ENCODE measurements at regions not wholly inside any gene's neighbourhood (a gene's known extent, or its start where the extent isn't known, plus 50 kb on each side); places are given as distances from the start of the nearest gene placed in this dataset.

DNA sequence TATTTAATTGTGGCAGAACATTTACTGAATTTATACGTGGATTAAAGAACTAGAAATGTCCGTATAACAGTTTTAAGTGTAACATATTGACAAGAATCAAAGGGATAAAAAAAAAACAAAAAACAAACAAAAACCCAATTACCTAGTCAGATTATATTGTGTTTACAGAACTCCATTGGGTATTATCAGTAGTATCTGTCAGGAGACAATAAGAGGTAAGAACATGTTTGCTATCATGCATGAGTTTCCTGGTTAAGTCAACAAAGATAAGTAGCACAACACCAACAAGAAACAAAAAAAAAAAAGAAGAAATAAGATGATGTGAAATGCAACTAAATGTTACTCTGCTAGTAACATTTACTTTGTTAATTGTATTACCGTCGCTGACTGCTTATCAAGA is 570.6 kb downstream of the ZBBX start:
- no peak overlapping the region for H3K9ac ChIP-seq (ENCODE audit: low read length in 5 of 5)
- H3K27me3 ChIP-seq (ENCODE audit: control insufficient read depth in 5 of 5, insufficient read depth in 4 of 5, low read length in 5 of 5), result no peaks in the 10 kb centered on the region
- H3K27ac ChIP-seq (ENCODE audit: low read depth, low read length), result no peak overlapping the region
- H3K4me3 ChIP-seq (ENCODE audit: low read depth in 1 of 5, low read length in 5 of 5), result no peak overlapping the region
- H3K9me3 ChIP-seq (ENCODE audit: control insufficient read depth in 5 of 5, low read length in 5 of 5), result peaks cover 0 to 12% (median 5%) of the 10 kb centered on the region in 5 donors
- H3K36me3 ChIP-seq (ENCODE audit: control insufficient read depth in 5 of 5, insufficient read depth in 5 of 5, low read length in 5 of 5), result no peaks in the 10 kb centered on the region
- no peaks in the 10 kb centered on the region for H3K4me1 ChIP-seq (ENCODE audit: control insufficient read depth in 5 of 5, insufficient read depth in 5 of 5, low read length in 5 of 5)

DNA sequence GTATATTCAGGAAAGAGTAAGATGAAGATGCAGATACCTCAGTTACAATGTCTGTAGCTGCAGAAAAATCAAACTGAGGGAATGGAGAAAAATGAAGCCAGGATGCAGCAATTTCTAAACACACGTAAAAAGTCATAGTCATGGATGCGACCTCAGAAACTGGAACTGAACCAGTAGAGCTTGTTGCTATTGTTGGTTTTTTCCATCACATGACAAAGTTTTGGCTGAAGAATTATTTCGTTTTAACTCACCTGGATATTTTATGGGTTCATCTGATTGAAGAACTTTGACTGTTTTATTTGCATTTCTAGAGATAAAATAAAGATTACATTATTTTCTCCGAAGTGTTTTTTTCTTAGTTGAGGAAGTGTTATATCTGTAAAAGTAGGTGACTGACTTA is 591.2 kb downstream of the ZBBX start:
- Histone ChIP-seq H3K9ac (ENCODE audit: low read length in 5 of 5) (no peak overlapping the region), H3K4me3 (ENCODE audit: low read depth in 1 of 5, low read length in 5 of 5) (no peak overlapping the region), H3K4me1 (ENCODE audit: control insufficient read depth in 5 of 5, insufficient read depth in 5 of 5, low read length in 5 of 5) (no peaks in the 10 kb centered on the region), H3K27ac (ENCODE audit: low read depth, low read length) (no peak overlapping the region), H3K27me3 (ENCODE audit: control insufficient read depth in 5 of 5, insufficient read depth in 4 of 5, low read length in 5 of 5) (no peaks in the 10 kb centered on the region), H3K36me3 (ENCODE audit: control insufficient read depth in 5 of 5, insufficient read depth in 5 of 5, low read length in 5 of 5) (no peaks in the 10 kb centered on the region), H3K9me3 (ENCODE audit: control insufficient read depth in 5 of 5, low read length in 5 of 5) (no peaks in the 10 kb centered on the region)

- peaks cover 0 to 5% (median 2%) of the 10 kb centered on the region in 5 donors for H3K9me3 ChIP-seq (ENCODE audit: control insufficient read depth in 5 of 5, low read length in 5 of 5)
- H3K36me3 ChIP-seq (ENCODE audit: control insufficient read depth in 5 of 5, insufficient read depth in 5 of 5, low read length in 5 of 5), result no peaks in the 10 kb centered on the region
- no peak overlapping the region for H3K9ac ChIP-seq (ENCODE audit: low read length in 5 of 5)
- H3K4me1 ChIP-seq (ENCODE audit: control insufficient read depth in 5 of 5, insufficient read depth in 5 of 5, low read length in 5 of 5), result no peaks in the 10 kb centered on the region
- H3K4me3 ChIP-seq (ENCODE audit: low read depth in 1 of 5, low read length in 5 of 5), result no peak overlapping the region
- H3K27ac ChIP-seq (ENCODE audit: low read depth, low read length), result no peak overlapping the region
- H3K27me3 ChIP-seq (ENCODE audit: control insufficient read depth in 5 of 5, insufficient read depth in 4 of 5, low read length in 5 of 5), result no peaks in the 10 kb centered on the region
Observed at GRCh38 chr3:166785876-166786275, 594.2 kb downstream of the ZBBX start.

- Histone ChIP-seq H3K9ac (ENCODE audit: low read length in 5 of 5) (no peak overlapping the region), H3K9me3 (ENCODE audit: control insufficient read depth in 5 of 5, low read length in 5 of 5) (peaks cover 0 to 5% (median 2%) of the 10 kb centered on the region in 5 donors), H3K27me3 (ENCODE audit: control insufficient read depth in 5 of 5, insufficient read depth in 4 of 5, low read length in 5 of 5) (no peaks in the 10 kb centered on the region), H3K36me3 (ENCODE audit: control insufficient read depth in 5 of 5, insufficient read depth in 5 of 5, low read length in 5 of 5) (no peaks in the 10 kb centered on the region), H3K4me3 (ENCODE audit: low read depth in 1 of 5, low read length in 5 of 5) (no peak overlapping the region), H3K27ac (ENCODE audit: low read depth, low read length) (no peak overlapping the region), H3K4me1 (ENCODE audit: control insufficient read depth in 5 of 5, insufficient read depth in 5 of 5, low read length in 5 of 5) (no peaks in the 10 kb centered on the region)
Observed at GRCh38 chr3:166783206-166783605, 596.9 kb downstream of the ZBBX start.

DNA sequence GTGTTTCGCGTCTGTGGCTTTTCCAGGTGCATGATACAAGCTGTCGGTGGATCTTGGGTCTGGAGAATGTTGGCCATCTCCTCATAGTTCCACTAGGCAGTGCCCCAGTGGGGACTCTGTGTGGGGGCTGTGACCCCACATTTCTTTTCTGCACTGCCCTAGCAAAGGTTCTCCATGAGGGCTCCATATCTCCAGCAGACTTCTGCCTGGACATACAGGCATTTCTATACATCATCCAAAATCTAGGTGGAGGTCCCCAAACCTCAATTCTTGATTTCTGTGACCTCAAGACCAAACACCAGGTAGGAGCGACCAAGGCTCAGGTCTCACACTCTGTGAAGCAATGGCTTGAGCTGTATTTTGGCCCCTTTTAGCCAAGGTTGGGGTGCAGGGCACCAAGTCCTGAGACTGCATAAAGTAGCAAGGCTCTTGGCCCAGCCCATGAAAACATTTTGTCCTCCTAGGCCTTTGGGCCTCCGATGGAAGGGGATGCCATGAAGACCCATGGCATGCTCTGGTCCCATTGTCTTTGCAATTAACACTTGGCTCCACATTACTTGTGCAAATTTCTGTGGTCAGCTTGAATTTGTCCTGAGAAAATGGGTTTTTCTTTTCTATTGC is 615.3 kb downstream of the ZBBX start:
- H3K9ac ChIP-seq (ENCODE audit: low read length in 5 of 5), result no peak overlapping the region
- H3K9me3 ChIP-seq (ENCODE audit: control insufficient read depth in 5 of 5, low read length in 5 of 5), result peaks cover 0 to 8% (median 5%) of the 10 kb centered on the region in 5 donors
- H3K4me1 ChIP-seq (ENCODE audit: control insufficient read depth in 5 of 5, insufficient read depth in 5 of 5, low read length in 5 of 5), result no peaks in the 10 kb centered on the region
- H3K27me3 ChIP-seq (ENCODE audit: control insufficient read depth in 5 of 5, insufficient read depth in 4 of 5, low read length in 5 of 5), result no peaks in the 10 kb centered on the region
- no peak overlapping the region for H3K27ac ChIP-seq (ENCODE audit: low read depth, low read length)
- H3K4me3 ChIP-seq (ENCODE audit: low read depth in 1 of 5, low read length in 5 of 5), result no peak overlapping the region
- no peaks in the 10 kb centered on the region for H3K36me3 ChIP-seq (ENCODE audit: control insufficient read depth in 5 of 5, insufficient read depth in 5 of 5, low read length in 5 of 5)

GRCh38 chr3:166759736-166760513 is 620.2 kb downstream of the ZBBX start:
- Histone ChIP-seq H3K4me1 (ENCODE audit: control insufficient read depth in 5 of 5, insufficient read depth in 5 of 5, low read length in 5 of 5) (no peaks in the 10 kb centered on the region), H3K9me3 (ENCODE audit: control insufficient read depth in 5 of 5, low read length in 5 of 5) (peaks cover 0 to 7% (median 5%) of the 10 kb centered on the region in 5 donors), H3K27me3 (ENCODE audit: control insufficient read depth in 5 of 5, insufficient read depth in 4 of 5, low read length in 5 of 5) (no peaks in the 10 kb centered on the region), H3K9ac (ENCODE audit: low read length in 5 of 5) (no peak overlapping the region), H3K4me3 (ENCODE audit: low read depth in 1 of 5, low read length in 5 of 5) (no peak overlapping the region), H3K27ac (ENCODE audit: low read depth, low read length) (no peak overlapping the region), H3K36me3 (ENCODE audit: control insufficient read depth in 5 of 5, insufficient read depth in 5 of 5, low read length in 5 of 5) (no peaks in the 10 kb centered on the region)

DNA sequence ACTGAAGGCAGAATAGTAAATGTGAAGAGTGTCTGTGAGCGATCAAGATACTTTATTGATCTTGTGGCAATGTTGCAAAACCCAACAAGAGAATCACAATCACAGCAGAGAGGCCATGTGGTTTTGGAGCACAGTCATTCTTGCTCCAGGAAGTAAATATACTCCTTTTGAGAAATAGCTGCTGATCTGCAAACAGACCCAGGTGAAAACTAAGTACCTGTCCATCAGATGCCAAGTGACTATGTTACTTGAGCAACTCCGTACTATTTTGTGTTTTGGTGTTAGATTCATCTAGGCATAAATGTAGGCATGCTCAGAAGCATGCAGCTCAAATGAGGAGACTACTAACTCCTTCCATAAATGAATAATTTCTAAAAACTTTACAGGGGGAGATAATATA is 627.9 kb downstream of the ZBBX start:
- Histone ChIP-seq H3K4me3 (ENCODE audit: low read depth in 1 of 5, low read length in 5 of 5) (no peak overlapping the region), H3K4me1 (ENCODE audit: control insufficient read depth in 5 of 5, insufficient read depth in 5 of 5, low read length in 5 of 5) (no peaks in the 10 kb centered on the region), H3K27ac (ENCODE audit: low read depth, low read length) (no peak overlapping the region), H3K27me3 (ENCODE audit: control insufficient read depth in 5 of 5, insufficient read depth in 4 of 5, low read length in 5 of 5) (no peaks in the 10 kb centered on the region), H3K36me3 (ENCODE audit: control insufficient read depth in 5 of 5, insufficient read depth in 5 of 5, low read length in 5 of 5) (no peaks in the 10 kb centered on the region), H3K9me3 (ENCODE audit: control insufficient read depth in 5 of 5, low read length in 5 of 5) (peaks cover 0 to 2% (median 0%) of the 10 kb centered on the region in 5 donors), H3K9ac (ENCODE audit: low read length in 5 of 5) (no peak overlapping the region)

- no peaks in the 10 kb centered on the region for H3K4me1 ChIP-seq (ENCODE audit: control insufficient read depth in 5 of 5, insufficient read depth in 5 of 5, low read length in 5 of 5)
- H3K27me3 ChIP-seq (ENCODE audit: control insufficient read depth in 5 of 5, insufficient read depth in 4 of 5, low read length in 5 of 5), result no peaks in the 10 kb centered on the region
Observed at GRCh38 chr3:166743481-166744134, 636.5 kb downstream of the ZBBX start.

GRCh38 chr3:166734734-166735133 is 645.4 kb downstream of the ZBBX start:
- Histone ChIP-seq H3K36me3 (ENCODE audit: control insufficient read depth in 5 of 5, insufficient read depth in 5 of 5, low read length in 5 of 5) (no peaks in the 10 kb centered on the region), H3K9ac (ENCODE audit: low read length in 5 of 5) (no peak overlapping the region), H3K9me3 (ENCODE audit: control insufficient read depth in 5 of 5, low read length in 5 of 5) (peaks cover 0 to 4% (median 0%) of the 10 kb centered on the region in 5 donors), H3K4me3 (ENCODE audit: low read depth in 1 of 5, low read length in 5 of 5) (no peak overlapping the region), H3K27me3 (ENCODE audit: control insufficient read depth in 5 of 5, insufficient read depth in 4 of 5, low read length in 5 of 5) (no peaks in the 10 kb centered on the region), H3K4me1 (ENCODE audit: control insufficient read depth in 5 of 5, insufficient read depth in 5 of 5, low read length in 5 of 5) (no peaks in the 10 kb centered on the region), H3K27ac (ENCODE audit: low read depth, low read length) (no peak overlapping the region)

More at GRCh38 chr3:166743481-166744134, 636.5 kb downstream of the ZBBX start:
- H3K27ac ChIP-seq (ENCODE audit: low read depth, low read length), result no peak overlapping the region
- H3K4me3 ChIP-seq (ENCODE audit: low read depth in 1 of 5, low read length in 5 of 5), result no peak overlapping the region
- H3K36me3 ChIP-seq (ENCODE audit: control insufficient read depth in 5 of 5, insufficient read depth in 5 of 5, low read length in 5 of 5), result no peaks in the 10 kb centered on the region
- H3K9ac ChIP-seq (ENCODE audit: low read length in 5 of 5), result no peak overlapping the region
- H3K9me3 ChIP-seq (ENCODE audit: control insufficient read depth in 5 of 5, low read length in 5 of 5), result no peaks in the 10 kb centered on the region

DNA sequence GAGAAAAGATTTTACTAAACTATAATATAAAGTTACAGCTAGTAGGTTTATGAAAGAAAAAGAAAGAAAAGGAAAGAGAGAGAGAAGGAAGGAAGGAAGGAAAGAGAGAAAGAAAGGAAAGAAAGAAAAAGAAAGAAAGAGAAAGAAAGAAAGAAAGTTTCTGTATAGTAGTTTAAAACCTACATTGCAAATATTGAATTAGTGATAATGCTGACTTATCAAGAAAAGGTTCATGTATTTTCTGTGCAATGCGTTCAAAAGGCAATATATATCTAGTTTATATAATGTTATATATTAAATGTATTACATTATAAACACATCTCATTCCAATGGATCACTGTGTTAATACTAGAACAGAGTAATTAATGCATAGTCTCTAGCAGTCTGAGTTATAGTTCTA is 648.4 kb downstream of the ZBBX start:
- Histone ChIP-seq H3K27me3 (ENCODE audit: control insufficient read depth in 5 of 5, insufficient read depth in 4 of 5, low read length in 5 of 5) (no peaks in the 10 kb centered on the region), H3K27ac (ENCODE audit: low read depth, low read length) (no peak overlapping the region), H3K36me3 (ENCODE audit: control insufficient read depth in 5 of 5, insufficient read depth in 5 of 5, low read length in 5 of 5) (no peaks in the 10 kb centered on the region), H3K4me1 (ENCODE audit: control insufficient read depth in 5 of 5, insufficient read depth in 5 of 5, low read length in 5 of 5) (no peaks in the 10 kb centered on the region), H3K9ac (ENCODE audit: low read length in 5 of 5) (no peak overlapping the region), H3K9me3 (ENCODE audit: control insufficient read depth in 5 of 5, low read length in 5 of 5) (peaks cover 0 to 4% (median 0%) of the 10 kb centered on the region in 5 donors), H3K4me3 (ENCODE audit: low read depth in 1 of 5, low read length in 5 of 5) (no peak overlapping the region)
